ENCODE measurements at regions not wholly inside any gene's neighbourhood (a gene's known extent, or its start where the extent isn't known, plus 50 kb on each side); places are given as distances from the start of the nearest gene placed in this dataset.
"Not testable (repeated sequence)": the region's sequence is repeated elsewhere in the genome, so short reads cannot be mapped to it uniquely, and the experiment has no call there.

DNA sequence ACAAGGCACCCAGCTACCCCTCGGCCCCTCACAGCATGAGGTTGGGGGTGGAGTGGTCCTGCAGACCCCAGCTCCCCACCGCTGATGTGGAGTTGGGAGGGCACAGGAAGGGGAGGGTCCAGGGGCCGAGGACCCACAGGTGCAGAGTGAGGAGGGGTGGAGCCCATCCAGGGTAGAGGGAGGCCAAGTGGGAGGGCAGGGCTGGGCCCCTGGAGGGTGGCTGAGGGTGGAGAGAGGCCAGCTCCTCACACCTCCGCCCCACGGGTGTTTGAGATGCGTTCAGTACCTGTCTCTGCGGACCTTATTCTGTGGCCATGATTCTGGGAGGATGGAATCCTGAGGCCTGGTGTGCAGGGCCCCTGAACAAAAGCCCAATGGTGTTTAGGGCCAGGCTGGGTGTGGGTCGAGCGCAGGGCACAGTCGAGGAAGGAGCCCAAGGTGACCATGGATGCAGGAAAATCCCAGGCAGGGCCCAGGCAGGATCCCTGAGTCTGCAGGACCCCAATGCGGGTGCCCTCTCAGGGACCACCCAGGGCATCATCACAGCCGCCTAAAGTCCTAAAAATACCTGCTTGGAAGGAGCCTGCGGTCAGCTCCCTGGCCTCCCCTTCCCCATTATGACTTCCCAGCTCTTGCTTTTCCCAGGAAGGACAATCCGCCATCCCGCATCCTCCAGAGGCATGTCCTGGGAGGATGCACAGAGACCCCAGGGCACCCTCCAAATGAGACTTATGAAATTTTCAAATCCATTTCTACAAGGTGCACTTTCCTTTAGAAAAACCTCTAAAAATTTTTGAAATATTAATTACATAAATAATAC lies 377.1 kb upstream of the SFSWAP start:
- DNase-seq = no peak
- intact Hi-C loops (cut with DNase I) = no loop called here
- H3K27ac ChIP-seq = no peak overlapping the region
- no peak overlapping the region for H3K4me3 ChIP-seq (replicated peaks in 1 of 3)
- no peaks in the 10 kb centered on the region for H3K4me1 ChIP-seq
- H3K27me3 ChIP-seq = no peaks in the 10 kb centered on the region
- H3K9me3 ChIP-seq = no peaks in the 10 kb centered on the region
- WGBS, 2 donors = 86 to 92% methylated on average over 14 to 15 of the region's 15 CpGs
- no peaks in the 10 kb centered on the region for H3K36me3 ChIP-seq
- TF ChIP-seq, protein P1, sequence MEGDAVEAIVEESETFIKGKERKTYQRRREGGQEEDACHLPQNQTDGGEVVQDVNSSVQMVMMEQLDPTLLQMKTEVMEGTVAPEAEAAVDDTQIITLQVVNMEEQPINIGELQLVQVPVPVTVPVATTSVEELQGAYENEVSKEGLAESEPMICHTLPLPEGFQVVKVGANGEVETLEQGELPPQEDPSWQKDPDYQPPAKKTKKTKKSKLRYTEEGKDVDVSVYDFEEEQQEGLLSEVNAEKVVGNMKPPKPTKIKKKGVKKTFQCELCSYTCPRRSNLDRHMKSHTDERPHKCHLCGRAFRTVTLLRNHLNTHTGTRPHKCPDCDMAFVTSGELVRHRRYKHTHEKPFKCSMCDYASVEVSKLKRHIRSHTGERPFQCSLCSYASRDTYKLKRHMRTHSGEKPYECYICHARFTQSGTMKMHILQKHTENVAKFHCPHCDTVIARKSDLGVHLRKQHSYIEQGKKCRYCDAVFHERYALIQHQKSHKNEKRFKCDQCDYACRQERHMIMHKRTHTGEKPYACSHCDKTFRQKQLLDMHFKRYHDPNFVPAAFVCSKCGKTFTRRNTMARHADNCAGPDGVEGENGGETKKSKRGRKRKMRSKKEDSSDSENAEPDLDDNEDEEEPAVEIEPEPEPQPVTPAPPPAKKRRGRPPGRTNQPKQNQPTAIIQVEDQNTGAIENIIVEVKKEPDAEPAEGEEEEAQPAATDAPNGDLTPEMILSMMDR (IDR thresholded peaks at IDR 0.05) = no peak
- no peak for TF ChIP-seq POLR2A (IDR thresholded peaks at IDR 0.05)

DNA sequence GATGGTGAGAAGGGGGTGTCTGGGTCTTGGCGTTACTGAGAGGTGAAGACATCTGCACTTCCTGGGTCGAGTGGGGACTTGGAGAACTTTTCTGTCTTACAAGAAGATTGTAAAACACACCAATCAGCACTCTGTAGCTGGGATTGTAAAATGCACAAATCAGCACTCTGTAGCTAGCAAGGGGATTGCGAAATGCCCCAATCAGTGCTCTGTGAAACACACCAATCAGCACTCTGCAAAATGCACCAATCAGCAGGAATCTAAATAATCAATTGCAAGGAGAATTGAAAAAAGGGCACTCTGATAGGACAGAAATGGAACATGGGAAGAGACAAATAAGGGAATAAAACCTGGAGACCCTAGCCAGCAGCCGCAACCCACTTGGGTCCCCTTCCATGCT lies 376.1 kb upstream of the SFSWAP start:
- H3K9me3 ChIP-seq = no peaks in the 10 kb centered on the region
- no peak overlapping the region for H3K4me3 ChIP-seq (replicated peaks in 1 of 3)
- intact Hi-C loops (cut with DNase I) = no loop called here
- H3K36me3 ChIP-seq = no peaks in the 10 kb centered on the region
- WGBS, 2 donors = 59 to 71% methylated on average over 4 of the region's 4 CpGs
- H3K27me3 ChIP-seq = no peaks in the 10 kb centered on the region
- TF ChIP-seq POLR2A (IDR thresholded peaks at IDR 0.05) = no peak
- TF ChIP-seq, protein P1 (IDR thresholded peaks at IDR 0.05) = no peak
- H3K4me1 ChIP-seq = no peaks in the 10 kb centered on the region
- H3K27ac ChIP-seq = no peak overlapping the region
- no peak for DNase-seq

DNA sequence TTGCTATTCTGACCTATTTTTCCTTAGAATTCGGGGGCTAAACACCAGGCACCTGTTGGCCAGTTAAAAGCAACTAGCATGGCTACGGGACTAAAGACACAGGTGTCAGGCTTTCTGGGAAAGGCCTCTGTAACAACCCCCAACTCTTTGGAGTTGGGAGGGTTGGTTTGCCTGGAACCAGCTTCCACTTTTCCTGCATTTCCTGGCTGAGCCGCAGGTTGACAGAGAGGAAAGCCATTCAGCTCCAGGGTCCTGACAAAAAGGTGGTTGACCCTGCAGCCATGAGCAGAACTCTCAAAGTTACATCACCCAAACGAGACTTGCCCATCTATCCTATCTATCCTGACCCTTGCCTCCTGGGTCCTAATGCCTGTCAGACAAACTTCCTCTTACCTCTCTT lies 375.4 kb upstream of the SFSWAP start:
- DNase-seq = no peak
- no peaks in the 10 kb centered on the region for H3K27me3 ChIP-seq
- H3K36me3 ChIP-seq = no peaks in the 10 kb centered on the region
- no peak for TF ChIP-seq POLR2A (IDR thresholded peaks at IDR 0.05)
- TF ChIP-seq, protein P1 (IDR thresholded peaks at IDR 0.05) = no peak
- H3K9me3 ChIP-seq = no peaks in the 10 kb centered on the region
- intact Hi-C loops (cut with DNase I) = no loop called here
- H3K4me3 ChIP-seq (replicated peaks in 1 of 3) = no peak overlapping the region
- no peak overlapping the region for H3K27ac ChIP-seq
- 60% methylated on average over 4 of the region's 4 CpGs for WGBS, 2 donors
- no peaks in the 10 kb centered on the region for H3K4me1 ChIP-seq

DNA sequence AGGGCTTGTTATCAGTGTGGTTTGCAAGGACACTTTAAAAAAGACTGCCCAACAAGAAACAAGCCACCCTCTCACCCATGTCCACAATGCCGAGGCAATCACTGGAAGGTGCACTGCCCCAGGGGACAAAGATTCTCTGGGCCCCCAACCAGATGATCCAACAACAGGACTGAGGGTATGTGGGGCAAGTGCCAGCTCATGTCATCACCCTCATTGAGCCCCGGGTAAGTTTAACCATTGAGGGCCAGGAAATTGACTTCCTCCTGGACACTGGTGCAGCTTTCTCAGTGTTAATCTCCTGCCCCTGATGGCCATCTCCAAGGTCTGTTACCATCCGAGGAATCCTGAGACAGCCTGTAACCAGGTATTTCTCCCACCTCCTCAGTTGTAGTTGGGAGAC lies 373.0 kb upstream of the SFSWAP start:
- H3K36me3 ChIP-seq; H3K27me3 ChIP-seq; H3K9me3 ChIP-seq; H3K27ac ChIP-seq; intact Hi-C loops (cut with DNase I); H3K4me3 ChIP-seq (replicated peaks in 1 of 3); DNase-seq; H3K4me1 ChIP-seq: not testable (repeated sequence)
- WGBS, 2 donors = 84 to 85% methylated on average over 3 of the region's 3 CpGs

DNA sequence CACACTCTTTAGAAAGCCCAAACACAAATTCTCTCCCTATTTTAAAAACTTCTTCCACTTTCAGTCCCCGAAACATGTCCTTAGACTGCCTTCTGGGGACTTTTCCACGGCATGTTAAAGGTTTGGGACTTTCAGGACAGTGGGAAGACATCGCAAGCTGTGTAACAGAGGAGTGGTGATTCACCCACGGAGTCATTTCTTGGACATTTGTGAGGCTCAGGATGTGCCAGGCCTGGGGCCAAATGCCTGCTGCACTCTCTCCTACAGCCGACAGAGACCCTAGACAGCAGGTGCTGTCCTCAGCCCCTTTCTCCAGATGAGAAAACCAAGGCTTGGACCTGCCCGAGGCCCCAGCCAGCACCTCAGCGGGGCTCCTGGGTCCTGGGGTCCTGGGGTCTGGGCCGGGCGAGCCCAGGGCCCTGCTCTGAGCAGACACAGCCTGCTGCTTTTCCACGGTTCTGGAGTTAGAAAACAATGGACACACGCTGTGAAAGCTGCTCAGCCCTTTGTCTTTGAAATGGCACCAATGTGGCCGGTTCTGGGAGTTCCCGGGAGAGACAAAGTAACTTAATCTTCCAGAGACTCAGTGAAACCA lies 370.2 kb upstream of the SFSWAP start:
- H3K4me3 ChIP-seq (replicated peaks in 1 of 3) = no peak overlapping the region
- TF ChIP-seq POLR2A (IDR thresholded peaks at IDR 0.05) = no peak
- TF ChIP-seq, protein P1 (IDR thresholded peaks at IDR 0.05) = no peak
- no peaks in the 10 kb centered on the region for H3K27me3 ChIP-seq
- no peak overlapping the region for H3K27ac ChIP-seq
- H3K9me3 ChIP-seq = no peaks in the 10 kb centered on the region
- DNase-seq = no peak
- intact Hi-C loops (cut with DNase I) = no loop called here
- WGBS, 2 donors = 66 to 82% methylated on average over 9 to 12 of the region's 13 CpGs
- H3K4me1 ChIP-seq = no peaks in the 10 kb centered on the region
- no peaks in the 10 kb centered on the region for H3K36me3 ChIP-seq

DNA sequence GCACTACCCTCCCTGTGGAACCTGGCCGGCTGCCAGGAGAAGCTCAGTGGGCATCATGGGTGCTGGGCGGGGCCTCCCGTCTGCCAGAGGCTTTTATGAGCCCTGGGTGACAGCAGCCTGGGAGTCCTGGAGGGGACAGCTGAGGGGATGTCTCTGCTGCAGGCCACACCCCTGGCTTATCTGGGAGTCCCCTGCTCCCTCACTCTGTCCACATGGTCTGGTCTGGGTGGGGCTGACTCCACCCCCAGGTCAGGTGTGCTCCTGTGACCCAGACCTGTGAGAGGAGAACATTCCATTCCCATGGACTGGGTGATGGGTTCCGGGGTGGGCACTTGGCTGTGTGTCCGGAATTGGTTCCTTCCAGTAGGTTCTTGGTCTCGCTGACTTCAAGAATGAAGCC lies 369.3 kb upstream of the SFSWAP start:
- H3K27me3 ChIP-seq; H3K4me1 ChIP-seq; intact Hi-C loops (cut with DNase I); DNase-seq; H3K9me3 ChIP-seq; H3K4me3 ChIP-seq (replicated peaks in 1 of 3); H3K36me3 ChIP-seq; H3K27ac ChIP-seq: not testable (repeated sequence)
- 57 to 58% methylated on average over 3 of the region's 6 CpGs for WGBS, 2 donors

DNA sequence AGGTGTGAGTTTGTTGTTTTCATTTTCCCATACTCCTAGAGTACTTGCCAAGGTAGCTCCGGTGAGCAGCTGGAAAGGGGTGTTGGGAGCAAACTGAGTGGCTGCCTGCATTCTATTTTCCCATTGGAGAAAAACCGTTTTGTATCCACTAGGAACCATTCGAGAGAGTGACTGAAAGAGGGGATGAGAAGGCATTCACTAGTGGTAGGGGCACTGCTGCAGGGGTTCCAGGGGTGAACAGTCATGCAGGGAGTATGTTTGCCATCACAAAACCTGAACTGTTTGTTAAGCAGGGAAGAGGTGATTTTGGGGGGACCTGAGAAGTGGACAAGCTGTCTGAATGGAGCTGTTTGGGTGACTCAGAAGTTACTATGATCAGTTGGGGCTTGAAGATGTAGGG lies 367.5 kb upstream of the SFSWAP start:
- not testable (repeated sequence) for DNase-seq
- 65 to 70% methylated on average over 3 of the region's 3 CpGs for WGBS, 2 donors

DNA sequence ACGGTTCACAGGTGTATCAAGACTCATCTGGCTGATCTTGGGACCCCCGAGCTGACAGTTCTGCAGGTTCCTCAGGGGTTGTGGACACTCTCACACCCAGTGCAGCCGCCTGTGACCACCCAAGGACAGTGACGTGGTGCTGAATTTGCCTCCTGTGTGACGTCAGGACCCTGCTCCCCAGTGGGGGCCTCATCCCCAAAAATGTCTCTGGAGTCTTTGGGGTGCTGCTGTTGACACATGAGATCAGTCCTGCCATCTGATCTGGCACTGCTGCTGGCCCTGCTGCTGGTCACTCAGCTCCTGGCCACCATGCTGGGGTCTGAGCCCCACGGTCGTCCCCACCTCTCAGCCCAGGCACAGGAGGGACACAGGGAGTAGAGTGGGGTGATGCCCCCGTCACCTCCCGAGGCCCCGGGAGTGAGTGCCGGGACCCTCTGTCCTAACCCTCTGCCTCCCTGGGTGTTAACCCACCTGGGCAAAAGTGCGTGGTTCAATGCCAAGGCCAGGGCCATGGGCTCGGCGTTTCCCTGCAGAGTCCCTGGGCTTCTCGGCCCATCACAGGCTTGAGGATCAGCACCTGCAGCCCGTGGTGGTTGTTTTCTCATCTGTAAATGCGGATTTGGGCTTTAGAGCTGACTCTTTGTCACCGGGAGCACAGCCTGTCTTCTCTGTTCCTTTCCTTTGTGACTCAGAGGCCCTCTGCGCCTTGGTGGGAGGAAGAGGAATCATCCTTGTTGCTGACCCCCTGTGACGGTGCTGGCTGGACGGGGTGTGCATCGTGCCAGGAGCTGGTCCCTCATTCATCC lies 366.0 kb upstream of the SFSWAP start:
- DNase-seq; H3K9me3 ChIP-seq; H3K4me3 ChIP-seq (replicated peaks in 1 of 3); H3K36me3 ChIP-seq; H3K27me3 ChIP-seq; H3K27ac ChIP-seq; H3K4me1 ChIP-seq: not testable (repeated sequence)
- WGBS, 2 donors = 58 to 67% methylated on average over 10 to 18 of the region's 22 CpGs
- intact Hi-C loops (cut with DNase I) = loop anchor here (5.0 kb wide), 1 partner anchor 277 kb away; no protein-coding TSS in a partner anchor

More for the DNA sequence above, 367.5 kb upstream of the SFSWAP start:
- H3K4me1 ChIP-seq; H3K4me3 ChIP-seq (replicated peaks in 1 of 3); H3K36me3 ChIP-seq; H3K9me3 ChIP-seq; H3K27ac ChIP-seq; H3K27me3 ChIP-seq; intact Hi-C loops (cut with DNase I): not testable (repeated sequence)
